HG03039 (cell line): ENCODE measurements at regions not wholly inside any gene's neighbourhood (a gene's known extent, or its start where the extent isn't known, plus 50 kb on each side); places are given as distances from the start of the nearest gene placed in this dataset.

Experiments used
- ATAC-seq: cut with Tn5 transposase; IDR thresholded peaks from one replicate; pipeline ENCODE4 v1.9.1; 2021; ENCODE audit warnings: mild to moderate bottlenecking, moderate library complexity; ENCODE audit not compliant: unreplicated experiment

DNA sequence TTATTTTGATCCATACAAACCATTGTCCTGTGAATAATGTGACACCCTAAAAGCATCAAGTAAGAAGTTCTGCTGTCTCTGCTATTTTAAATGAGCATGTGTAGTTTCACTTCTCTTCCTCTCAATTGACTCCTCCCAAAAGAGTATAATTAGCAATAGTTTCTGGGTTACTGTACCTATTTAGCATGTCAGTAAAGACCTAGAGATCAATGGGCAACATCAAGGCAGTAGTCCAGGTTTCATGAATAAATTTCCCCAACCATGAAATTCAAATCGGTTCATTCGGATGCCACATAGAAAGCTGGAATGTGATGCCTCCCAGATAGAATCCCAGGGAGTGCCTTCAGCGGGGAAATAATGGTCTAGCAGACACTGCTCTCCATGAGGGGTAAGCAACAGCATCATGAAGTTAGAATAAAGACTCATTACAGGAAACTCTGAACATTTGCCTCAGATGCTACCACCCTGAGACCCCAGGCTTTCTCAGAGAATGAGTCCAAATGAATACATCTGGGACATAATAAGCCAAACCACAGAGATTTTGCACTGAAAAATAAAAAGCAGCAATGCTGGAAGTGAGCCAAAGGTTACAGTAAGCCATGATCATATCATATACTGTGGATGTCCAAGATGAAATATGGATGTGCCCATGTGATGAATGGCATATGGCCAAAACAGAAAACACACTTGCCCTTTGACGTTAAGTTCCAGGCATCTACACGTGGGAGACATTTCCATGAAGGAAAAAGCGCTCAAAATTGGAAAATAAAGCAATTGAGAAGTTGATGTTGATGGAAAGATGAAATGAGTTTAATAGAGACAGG is 1107.0 kb upstream of the SEMA6A start:
- peak; percentile 66 for ATAC-seq

DNA sequence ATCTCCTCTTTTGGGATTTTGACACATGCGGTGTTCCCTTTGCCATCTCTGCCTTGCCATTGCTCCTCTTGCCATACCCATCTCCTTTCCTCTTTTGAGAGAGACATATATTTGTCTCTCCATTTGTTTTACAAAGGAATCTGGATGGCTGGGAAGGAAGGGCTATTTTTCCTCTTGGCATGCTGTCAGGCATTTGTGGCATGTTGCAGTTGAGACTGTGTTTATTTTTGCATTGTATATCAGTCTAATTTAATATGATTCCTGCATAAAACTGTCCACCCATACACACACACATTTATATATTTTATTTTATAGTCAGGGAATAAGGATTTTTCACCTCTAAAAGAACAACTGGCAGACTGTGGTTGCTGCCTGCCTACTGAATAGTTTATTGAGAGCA is 1105.8 kb upstream of the SEMA6A start:
- no peak for ATAC-seq

GRCh38 chr5:117679046-117679445 is 1104.4 kb upstream of the SEMA6A start:
- ATAC-seq: no peak

- no peak for ATAC-seq
These were observed 1101.0 kb upstream of the SEMA6A start for GRCh38 chr5:117675646-117676045.

- no peak for ATAC-seq
These were observed 1096.9 kb upstream of the SEMA6A start for GRCh38 chr5:117671551-117671950.

GRCh38 chr5:117667105-117667504 is 1092.5 kb upstream of the SEMA6A start:
- no peak for ATAC-seq

DNA sequence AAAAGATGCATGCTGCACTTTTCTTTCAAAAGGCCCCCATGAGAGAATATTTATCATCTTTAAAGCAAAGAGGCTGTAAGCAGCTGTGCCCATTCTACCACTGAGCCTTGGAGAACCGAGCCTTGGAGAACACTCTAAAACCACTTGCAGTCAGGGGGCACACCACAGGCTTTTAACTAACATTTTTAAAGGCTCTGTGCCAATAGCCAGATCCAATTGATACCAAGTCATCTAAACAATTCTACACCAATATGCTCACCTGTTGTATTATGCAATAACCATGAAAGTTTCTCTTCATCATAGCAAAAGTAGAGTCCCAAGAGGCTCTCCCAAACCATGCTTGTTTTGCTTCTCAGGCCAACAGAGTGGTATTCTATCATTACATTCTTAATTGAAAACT is 1090.5 kb upstream of the SEMA6A start:
- no peak for ATAC-seq

- ATAC-seq: no peak
These were observed 1087.7 kb upstream of the SEMA6A start for GRCh38 chr5:117662361-117662760.

DNA sequence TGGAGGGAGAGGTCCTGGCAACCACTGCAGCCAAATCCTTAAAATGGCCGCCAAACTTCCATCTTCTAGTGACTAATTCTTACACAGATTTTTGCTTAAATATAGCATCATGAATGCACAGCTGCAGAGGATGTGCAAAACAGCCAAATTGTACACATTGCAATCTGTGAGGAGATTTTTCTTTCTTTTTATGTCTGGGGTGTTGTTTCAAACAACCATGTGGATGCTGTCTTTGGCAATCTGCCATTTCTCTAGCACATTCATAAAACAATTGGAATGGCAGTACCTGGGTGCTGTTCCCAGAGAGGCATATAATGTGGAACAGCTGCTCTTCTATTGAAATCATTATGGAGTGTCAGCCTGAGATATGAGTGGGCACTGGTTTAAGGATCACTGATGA is 1082.9 kb upstream of the SEMA6A start:
- no peak for ATAC-seq

DNA sequence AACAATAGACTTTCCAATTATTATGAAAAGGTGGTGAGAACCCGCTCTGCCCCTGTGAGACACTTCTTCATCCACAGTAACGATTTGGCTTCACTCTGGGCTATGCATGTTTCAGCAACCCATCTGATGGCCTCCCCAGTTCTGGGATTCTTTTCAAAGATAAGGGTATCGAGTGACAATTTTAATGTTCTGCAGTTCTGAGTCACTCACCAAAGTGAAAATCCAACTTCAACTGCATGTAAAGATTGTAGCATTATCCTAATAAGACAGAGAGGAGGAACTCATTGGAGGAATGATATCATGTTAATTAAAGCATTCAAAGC is 1078.3 kb upstream of the SEMA6A start:
- ATAC-seq: no peak

DNA sequence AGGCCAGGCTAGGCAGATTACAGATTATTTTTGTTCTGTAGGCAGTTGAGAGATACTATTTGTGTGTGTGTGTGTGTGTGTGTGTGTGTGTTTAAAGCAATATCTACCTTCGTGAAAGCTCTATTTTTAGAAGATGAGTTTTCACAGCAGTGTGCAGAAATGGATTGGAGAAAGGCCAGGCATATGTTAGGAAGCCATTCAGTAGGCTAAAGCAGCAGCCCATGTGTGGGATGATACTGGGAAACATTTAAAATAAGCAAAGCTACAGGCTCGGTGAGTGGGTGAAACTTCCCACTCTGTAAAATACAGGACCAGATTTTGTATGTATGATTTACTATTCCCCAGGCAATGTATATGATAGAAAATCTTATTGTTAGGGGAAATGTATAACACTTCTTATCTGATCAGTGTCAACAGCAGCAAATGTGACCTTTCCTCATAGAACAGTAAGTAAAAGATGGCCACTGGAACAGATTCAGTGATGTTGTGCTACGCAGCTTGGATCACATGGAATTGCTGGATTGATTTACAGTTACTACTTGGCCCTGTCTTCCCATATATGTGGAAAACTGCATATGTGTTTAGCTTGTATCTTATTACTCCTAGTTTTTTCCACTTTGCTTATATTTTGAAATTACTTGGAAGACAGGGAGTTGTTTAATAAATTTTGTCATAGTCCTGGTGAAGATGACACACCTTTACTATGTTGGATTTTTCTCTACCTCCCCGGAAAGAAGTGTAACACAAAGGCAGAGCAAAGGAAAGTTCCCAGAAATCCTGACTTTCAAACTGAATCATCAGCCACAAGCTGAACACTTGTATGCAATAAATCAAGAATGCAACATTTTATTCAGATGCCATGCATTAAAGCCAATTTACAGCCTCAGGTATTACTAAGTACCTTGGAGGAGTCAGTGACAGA is 1077.7 kb upstream of the SEMA6A start:
- ATAC-seq: no peak

GRCh38 chr5:117649821-117650220 is 1075.2 kb upstream of the SEMA6A start:
- ATAC-seq: no peak

DNA sequence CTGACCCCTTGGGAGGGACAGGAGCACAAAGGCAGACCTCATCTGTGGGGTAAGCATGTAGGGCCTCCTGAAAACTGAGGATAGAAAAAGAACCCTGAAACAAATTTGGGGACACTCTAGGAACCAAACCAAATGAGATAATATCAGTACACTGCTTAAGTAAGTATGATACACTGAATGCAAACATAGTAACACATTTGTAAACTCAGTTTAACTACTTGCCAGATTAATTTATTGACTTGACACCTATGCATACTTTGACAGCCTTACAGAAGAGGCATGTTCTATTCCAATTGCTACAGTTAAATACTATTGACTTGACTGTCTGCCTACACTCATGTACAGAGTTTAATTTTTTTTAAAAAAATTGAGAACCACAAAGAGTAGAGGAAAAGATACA is 1070.8 kb upstream of the SEMA6A start:
- ATAC-seq: no peak

DNA sequence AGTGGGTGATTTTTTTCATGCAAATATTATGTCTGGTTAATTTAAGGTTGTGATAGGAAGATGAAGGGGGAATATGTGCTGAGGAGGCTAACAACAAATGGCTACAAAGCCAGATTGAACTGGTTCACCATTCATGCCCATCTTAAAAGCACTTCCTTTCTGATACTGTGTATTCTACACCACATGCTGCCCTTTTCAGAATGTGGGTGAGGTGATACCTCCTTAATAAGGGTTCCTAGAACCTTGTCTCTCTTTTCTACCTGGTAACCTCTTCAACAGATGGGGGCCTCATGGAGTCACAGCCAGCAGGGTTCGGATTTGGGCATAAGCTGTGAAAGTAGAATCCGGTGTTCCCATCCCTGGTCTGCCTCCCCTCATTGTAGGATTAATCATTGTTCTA is 1064.0 kb upstream of the SEMA6A start:
- ATAC-seq: no peak

- no peak for ATAC-seq
These were observed 1058.5 kb upstream of the SEMA6A start for GRCh38 chr5:117633093-117633492.

DNA sequence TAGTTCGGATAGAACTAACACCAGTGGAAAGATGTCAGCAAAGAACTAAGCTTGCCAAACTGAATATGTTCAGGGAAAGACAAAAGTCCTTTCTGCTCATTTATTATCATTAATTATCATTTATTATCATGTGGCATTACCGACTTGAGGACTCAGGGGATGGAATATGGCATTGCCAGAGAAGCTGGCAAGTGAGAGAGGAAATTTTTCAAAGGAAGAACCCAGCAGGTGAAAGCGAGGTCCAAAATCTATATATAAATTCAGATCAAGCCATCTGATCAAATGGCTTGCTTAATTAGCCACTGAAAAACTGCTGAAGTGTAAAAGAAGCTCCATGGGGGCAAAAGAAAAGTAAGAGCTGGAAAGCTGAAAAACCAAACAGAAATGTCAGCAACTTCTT is 1049.6 kb upstream of the SEMA6A start:
- ATAC-seq: no peak

GRCh38 chr5:117623042-117623805 is 1048.6 kb upstream of the SEMA6A start:
- no peak for ATAC-seq

DNA sequence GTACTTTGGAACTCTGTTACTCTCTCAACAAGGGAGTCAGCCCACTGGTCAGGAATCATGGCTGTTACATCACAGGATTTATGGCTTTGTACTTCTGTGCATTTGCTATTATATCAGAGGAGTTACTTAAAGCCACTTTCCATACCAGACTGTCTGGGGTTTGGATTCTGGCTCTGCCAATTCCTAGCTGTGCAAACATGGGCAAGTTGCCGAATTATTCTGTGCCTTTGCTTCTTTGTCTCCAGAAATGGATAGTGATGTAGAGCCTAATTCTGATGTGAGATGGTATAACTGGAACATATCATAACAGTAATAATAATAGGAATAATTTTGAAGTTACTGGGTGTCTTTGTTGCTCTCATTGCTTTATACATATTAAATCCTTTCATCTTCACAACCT is 1047.3 kb upstream of the SEMA6A start:
- no peak for ATAC-seq

DNA sequence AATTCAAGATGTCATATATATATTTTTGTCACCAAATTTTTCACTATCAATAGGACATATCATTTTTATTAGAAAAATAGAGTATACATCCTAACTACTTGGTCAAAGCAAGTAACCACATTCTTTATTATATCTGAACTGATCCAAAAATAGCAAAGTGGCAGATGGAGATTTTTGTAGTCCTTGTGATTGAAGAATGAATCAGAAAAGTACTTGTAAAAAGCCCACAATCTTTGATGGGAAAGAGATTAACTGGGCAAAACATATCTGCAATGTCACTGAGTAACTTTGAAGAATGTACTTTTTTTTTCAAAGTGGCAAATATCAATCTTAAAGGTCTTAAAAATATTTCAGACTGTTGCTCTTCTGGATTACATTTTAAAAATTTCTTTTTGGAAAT is 1040.6 kb upstream of the SEMA6A start:
- no peak for ATAC-seq

DNA sequence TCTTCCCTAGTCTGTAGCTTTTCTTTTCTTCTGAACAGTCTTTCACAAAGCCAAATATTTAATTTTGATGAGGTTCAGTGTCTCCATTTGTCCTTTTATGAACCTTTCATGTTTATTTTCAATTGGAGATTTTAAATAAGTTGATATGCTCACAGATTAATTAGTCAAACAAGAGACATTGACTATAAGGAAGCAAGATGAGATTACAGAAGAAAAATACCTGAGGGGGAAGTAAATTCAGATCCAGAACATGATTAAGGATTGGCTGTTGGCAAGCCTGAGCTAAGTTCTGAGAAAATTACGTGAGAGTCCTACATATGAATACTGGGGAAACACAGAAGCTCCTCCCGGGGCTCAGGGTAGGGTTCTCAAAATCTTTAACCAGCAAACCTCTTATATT is 1039.8 kb upstream of the SEMA6A start:
- ATAC-seq: no peak

- ATAC-seq: no peak
These were observed 1030.2 kb upstream of the SEMA6A start for GRCh38 chr5:117604845-117605244.
